GDM1 (cell line): ENCODE measurements at regions not wholly inside any gene's neighbourhood (a gene's known extent, or its start where the extent isn't known, plus 50 kb on each side); places are given as distances from the start of the nearest gene placed in this dataset.

ENCODE experiments used
- DNase-seq: peaks from one replicate; lab custom pipeline; 2025; lab: John Stamatoyannopoulos, UW

DNA sequence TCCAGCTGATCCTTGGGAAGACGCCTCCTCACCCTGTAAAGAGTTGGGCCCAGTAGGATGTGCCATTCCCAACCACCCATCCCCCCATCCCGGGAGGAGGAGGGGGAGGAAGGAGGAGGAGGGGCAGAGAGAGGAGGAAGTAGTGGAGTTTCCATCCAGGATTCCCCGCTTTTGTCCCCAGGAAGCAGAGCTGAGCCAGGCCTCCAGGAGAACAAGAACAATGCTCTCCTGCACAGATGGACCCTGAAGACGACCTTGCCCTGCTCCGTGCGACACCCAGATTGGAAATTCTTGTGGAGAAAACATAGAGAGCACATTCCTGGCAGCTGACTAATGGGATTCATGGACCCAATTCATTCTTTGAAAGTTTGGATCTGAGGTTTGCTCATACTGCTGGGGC lies 132.3 kb upstream of the CRY1 start:
- DNase-seq = no peak

DNA sequence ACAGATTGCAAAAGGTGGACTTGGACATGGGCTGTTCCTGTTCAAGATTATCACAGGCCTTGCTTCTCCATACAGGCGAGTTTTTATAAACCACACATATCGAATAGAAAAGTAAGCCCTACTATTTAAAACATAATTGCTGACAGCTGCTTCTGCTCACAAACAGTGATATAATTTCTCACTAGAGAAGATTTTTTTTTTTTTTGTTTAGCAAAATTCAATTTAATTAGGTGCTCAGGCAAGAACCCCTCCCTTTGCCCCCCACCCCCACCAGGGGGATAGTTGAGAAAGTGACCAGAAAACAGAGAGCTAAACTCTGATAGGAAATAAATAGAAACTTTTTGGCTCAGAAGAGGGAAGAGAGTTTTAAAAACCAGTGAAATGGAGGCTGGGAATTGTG lies 132.8 kb upstream of the CRY1 start:
- DNase-seq = no peak

DNA sequence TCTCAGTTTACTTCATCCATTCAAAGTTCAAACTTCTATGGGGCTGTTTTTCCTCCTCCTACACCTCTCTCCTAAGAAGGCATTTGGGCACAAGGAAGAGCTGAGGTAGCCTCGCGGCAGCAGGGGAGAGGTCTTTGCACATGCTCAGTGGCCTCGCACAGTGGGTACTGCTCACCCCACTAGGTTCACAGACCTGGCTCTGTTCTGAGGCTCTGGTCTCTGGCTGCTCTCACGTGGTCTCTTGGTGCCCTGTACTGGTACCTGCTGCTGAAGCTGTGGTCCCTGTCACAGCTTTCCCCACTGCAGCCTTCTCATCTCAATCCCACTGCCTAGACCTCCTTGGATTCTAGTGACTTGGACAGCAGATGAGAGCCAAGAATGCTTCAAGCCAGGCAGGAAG lies 134.7 kb upstream of the CRY1 start:
- DNase-seq = no peak

DNA sequence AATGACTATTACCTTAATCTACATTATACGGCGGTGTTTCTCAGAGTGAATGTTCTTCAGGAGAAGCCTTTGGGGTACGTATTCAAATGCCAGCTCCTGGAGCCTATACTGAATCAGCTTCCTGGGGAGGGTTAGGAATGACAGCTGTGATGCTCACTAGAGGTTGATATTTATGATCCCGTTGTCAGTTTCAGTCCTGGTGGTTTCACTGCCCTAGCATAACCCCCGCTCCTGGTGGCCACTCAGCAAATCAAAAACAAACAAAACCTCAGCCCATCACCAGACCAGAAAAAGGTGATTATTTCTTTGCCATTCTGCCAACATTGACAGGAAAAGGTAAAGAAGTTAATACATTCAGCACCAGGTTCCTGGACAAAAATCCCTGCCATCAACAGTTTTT lies 136.5 kb upstream of the CRY1 start:
- DNase-seq = no peak

DNA sequence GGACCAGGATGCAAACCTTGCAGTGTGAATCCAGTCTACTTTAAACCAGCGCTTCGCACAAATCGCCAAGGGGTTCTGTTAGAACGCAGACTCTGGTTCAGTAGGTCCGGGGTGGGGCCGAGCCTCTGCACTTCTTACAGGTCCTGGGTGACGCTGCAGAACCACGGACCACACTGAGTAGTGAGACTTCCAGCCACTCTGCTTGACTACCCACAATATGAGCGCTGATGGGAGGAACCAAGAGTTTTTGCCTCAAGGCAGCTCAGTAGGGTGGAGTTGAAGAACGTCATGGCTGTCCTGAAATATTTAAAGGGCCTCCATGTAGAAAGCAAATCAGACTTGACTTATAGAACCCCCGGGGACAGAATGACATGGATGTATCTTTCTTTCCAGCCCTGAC lies 138.0 kb upstream of the CRY1 start:
- DNase-seq = no peak

DNA sequence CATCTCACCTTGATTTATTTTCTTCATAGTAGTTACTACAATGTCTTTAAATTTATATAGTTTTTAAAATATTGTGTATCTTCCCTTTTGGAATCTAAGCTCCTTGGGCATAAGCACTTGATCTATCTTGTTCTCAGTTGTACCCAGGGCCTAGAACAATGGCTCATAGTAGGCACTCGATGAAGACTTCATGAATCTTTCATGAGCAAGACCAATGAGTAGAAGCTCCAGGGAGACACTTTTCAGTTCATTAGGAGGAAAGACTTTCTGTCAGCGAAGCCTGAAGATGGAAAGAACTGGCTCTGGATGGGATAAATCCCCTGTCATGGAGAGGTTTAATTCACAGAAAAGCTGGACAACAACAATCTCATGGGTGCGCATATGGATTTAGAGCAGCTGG lies 140.2 kb upstream of the CRY1 start:
- no peak for DNase-seq

DNA sequence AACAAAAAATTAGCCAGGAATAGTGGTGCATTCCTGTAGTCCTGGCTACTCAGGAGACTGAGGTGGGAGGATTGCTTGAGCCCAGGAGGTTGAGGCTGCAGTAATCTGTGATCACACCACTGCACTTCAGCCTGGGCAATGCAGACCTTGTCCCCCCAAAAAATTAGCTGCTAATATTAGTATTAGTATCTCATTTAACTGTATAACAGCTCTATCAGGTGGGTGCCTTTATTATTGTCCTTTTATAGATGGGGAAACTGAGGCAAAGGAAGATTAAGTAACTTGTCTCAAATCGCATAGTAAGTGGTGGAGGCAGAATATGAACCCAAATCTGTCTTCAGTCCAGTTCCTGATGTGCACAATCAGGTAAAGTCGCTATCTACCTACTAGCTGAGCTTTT lies 142.3 kb upstream of the CRY1 start:
- DNase-seq = no peak

DNA sequence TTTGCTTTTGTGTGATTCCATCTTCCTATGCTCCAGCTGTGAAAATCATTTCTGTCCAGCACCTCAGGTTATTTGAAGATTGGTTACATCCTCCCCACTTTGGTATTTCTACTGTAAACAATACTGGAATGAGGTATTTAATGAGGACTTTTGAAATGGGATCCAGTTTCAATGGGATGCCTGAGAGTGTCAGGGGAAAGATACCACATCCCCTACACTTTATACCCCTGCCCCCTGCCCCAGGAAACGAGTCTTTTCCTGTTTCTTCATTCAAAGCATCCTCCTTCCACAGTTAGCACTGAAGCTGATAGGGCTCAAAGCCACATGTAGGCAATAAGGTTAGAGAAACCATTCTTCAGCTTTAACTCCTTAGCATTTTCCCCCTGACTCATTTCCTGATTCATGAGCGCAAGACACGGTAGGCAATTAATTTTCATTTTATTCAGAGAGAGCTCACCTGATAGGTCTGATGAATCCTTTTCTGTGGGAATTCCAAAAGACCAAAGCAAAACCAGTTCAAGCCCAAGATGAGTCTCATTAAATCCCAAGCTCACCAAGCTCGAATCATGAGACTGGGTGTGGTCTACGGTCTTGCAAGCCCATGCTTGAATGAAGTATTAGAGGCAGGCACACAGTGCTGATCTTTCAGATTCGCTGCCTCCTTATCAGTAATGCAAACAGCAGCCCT lies 143.6 kb upstream of the CRY1 start:
- no peak for DNase-seq

DNA sequence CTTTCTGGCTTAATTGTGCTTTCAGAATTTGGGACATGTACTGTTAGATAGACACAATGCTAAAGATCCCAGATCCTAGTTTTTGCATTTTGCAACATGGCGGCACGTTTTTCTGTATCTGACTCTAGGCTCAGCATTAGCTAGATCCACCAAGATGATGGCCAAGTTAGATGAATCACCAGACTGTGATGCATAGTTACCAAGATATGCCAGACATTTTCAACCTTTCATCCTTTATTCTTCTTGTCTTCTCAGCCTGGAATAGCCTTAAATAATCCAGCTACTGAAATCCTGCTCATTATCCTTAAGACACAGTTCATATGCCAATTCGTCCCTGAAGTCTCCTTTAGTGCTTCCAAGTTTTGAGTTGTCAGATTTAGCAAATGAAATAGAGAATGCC lies 144.9 kb upstream of the CRY1 start:
- DNase-seq = no peak

DNA sequence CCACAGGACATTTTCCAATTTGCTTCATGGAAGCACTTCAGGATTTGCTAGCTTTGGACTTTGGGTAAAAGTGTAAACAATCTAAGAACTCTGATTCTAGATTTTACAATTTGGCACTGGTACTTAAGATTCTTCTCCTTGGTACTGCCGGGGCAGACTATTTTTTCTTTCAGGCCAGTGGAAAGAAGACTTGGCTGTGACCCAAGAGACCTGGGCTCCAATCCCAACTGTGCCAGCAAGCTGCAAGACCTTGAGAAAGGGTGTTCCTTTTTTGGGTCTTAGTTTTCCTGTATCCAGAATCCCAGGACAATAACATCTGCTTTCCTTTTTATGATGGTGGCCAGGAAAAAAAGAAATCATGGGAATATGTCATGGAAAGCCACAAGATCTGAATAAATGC lies 148.1 kb upstream of the CRY1 start:
- DNase-seq = no peak

DNA sequence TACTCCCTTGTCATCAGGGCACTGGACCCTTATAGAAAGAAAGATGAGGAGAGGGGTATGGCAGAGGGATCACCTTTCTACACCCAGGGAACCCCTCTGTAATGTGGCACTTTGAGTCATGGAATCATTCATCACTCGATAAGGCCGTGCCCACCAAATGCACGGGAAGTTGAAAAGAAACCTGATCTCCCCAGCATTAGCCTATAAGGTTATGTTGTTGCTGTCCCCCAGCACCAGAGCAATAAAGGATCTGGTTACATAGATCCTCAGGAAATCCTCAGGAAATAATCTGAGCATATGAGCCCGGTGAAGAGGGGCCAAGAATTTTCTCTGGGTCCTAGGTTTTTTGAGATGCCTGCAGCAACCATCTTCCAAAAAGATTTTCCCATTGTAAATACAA lies 148.8 kb upstream of the CRY1 start:
- no peak for DNase-seq

DNA sequence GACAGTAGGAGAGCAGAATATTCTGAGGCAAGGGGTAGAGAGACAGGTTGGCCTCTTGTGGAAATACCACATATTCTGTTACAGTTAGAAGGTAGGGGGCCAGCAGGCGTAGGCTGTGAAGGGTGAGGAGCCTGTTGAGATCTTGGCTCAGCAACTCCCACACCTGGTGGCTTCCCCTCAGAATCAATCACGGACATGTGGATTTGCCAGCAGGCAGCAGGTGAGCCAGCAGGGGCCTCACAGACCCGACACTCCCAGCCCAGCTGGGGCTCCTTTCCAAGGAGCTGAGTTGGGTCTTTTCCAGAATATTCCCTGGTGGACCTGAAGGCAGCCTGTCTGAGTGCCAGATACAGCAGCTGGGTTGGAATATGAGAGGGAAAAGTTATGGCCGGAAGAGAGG lies 150.0 kb upstream of the CRY1 start:
- no peak for DNase-seq

DNA sequence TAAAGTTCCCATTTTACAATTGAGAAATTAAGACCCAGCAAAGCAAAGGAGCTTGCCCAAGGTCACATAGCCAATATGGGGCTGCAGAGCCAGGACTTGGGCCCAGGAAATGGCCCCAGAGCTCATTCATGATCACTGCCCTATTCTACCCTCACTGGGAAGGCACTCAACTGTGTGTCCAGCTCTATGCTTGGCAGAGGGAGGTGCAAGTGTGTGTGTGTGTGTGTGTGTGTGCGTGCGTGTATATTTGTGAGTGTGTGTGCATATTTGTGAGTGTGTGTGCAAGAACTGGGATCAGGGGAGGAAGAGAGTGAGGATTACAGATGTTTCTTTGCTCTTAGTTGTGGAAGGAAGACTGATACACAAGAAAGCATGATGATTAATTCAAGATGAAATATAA lies 151.2 kb upstream of the CRY1 start:
- DNase-seq = no peak

DNA sequence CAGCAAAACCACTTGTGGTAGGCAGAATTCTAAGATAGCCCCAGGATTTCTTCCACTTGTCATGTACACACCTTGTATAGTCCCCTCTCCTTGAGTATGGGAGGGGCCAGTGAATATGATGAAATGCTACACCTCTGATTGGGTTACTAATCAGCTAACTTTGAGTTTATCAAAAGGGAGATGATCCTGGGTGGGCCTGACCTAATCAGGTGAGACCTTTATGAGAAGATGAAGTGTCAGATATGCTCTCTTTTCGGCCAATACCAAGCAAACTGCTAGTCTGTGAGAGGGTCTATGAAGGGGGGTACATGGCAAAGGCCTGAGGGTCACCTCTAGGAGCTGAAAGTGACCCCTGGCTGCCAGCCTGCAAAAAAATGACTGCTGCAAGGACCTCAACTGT lies 154.3 kb upstream of the CRY1 start:
- DNase-seq = no peak

DNA sequence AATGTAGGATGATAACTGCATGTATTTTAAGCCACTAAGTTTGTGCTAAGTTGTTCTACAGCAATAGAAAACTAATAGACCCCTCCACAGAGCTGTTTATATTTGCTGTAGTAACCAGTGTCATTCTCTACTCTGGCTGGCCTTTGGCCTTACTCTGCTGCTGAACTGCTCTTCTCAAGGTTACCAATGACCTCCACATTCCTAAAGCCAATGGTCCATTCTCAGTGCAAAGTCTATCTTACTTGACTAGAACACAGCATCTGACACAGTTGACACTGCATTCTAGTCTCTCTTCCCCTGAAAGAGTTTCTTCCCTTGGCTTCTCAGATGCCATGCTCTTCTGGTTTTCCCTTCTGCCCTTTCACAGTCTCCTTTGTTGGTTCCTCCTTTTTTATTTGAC lies 154.8 kb upstream of the CRY1 start:
- DNase-seq = no peak

DNA sequence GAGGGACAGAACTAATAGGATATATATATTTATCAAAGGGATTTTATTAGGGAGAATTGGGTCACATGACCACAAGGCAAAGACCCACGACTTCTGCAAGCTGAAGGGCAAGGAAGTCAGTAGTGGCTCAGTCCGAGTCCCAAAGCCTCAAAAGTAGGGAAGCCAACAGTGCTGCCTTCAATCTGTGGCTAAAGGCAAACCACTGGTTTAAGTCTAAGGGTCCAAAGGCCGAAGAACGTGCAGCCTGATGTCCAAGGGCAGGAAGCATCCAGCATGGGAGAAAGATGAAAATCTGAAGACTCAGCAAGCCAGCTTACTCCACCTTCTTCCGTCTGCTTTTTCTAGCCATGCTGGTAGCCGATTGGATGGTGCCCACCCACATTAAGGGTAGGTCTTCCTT lies 157.9 kb upstream of the CRY1 start:
- no peak for DNase-seq

DNA sequence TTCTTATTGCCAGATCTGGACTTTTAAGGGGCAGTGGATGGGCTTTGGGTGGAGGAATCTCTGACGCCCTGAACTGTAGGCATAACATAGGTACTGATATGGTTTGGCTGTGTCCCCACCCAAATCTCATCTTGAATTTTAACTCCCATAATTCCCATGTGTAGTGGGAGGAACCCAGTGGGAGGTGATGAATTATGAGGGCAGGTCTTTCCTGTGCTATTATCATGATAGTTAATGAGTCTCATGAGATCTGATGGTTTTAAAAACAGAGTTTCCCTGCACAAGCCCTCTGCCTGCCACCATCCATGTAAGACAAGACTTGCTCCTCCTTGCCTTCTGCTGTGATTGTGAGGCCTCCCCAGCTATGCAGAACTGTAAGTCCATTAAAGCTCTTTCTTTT lies 160.0 kb upstream of the CRY1 start:
- DNase-seq = no peak

DNA sequence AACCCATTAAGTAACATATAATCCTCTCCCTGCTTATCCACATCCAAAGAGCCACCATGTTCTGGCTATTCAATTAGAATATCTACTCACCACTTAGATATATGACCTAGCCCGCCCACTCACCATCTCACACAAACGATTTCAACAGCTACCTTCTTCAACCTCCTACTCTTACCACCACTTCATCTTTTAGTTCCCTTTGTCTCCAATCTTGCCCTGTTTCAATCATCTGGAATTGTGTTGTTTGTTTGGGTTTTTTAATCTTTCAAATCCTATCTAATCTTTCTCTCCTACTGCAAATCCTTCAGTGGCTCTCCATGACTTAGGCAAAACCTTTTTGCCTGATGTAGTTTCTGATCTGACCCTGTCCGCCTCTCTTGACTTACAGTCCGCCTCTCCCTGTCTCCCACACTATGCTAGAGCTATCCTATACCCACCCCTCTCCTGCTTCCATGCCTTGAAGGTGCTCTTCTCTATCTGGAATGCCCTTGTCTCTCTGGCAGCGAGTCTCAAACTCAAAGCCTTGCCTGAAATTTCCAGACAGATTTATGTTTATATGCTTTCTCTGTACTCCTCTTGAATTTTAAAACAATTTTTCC lies 161.0 kb upstream of the CRY1 start:
- DNase-seq = no peak

DNA sequence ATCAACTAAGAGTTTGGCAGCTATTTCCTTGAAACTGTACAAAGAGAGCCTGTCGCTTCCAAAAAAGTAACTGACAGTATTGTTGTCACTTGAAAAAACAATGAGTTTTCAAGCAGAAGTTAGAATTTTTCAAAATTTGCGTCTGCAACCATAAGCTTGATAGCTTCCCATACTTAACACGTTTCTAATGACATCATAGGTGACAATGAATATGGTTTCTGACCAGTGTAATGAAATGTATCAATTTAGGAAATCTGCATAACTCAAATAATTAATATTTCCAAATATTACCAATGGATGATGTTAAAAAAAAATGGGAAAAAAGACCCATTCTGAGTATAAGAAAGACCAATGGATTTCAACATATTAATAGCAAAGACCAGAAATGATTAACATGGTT lies 165.4 kb upstream of the CRY1 start:
- no peak for DNase-seq

DNA sequence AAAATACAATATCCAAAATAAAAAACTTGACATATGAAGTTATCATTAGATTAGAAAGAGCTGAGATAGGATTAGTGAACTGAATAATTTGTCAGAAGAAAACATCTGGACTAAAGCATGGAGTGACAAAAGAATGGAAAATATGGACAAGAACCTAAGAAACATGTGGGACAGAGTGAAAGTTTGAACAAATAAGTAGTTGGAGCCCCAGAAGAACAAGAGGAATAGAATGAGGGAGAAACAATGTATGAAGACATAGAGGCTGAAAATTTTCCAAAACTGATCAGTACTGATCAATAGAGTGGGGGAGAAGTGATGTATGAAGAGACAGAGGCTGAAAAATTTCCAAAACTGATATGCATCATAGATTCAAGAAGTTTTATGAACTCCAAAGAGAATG lies 170.6 kb upstream of the CRY1 start:
- no peak for DNase-seq

DNA sequence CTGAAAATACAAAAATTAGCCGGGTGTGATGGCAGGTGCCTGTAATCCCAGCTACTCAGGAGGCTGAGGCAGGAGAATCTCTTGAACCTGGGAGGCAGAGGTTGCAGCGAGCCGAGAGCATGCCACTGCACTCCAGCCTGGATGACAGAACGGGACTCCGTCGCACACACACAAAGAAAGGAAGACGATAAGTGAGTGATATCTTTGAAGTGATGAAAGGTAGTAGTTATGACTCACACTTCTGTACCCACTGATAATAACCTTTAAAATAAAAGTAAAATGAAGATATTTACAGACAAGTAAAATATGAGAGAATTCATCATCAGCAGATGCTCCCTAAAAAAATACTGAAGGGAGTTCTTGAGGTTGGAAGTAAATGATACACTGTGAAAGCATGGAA lies 171.3 kb upstream of the CRY1 start:
- DNase-seq = no peak

DNA sequence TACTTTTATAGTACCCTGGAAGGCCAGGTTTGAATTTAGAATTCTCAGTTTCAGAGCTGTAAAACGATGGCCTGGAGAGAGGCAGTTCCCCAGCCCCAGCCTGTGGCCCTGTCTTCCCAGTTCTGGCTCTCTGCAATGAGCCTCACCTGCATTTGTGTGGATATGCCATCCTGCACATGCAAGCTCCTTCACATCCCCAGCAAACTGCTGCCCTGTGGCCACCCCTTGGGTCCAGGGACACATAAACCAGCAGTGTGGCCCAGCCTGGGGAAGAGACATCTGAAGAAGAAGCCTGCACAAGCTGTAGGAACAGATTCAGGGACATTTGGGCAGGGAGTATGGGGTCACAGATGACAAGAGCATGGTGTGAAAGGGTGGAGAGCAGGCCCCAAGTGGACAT lies 174.3 kb upstream of the CRY1 start:
- DNase-seq = no peak

DNA sequence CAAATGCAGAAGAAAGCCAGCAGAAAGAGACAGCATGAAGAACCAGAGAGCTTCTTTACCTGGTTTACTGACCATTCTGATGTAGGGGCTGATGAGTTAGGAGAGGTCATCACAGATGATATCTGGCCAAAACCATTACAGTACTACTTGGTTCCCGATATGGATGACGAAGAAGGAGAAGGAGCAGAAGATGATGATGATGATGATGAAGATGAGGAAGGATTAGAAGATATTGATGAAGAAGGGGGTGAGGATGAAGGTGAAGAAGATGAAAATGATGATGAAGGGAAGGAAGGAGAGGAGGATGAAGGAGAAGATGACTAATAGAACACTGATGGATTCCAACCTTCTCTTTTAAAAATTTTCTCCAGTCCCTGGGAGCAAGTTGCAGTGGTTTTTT lies 178.2 kb upstream of the CRY1 start:
- DNase-seq = no peak

DNA sequence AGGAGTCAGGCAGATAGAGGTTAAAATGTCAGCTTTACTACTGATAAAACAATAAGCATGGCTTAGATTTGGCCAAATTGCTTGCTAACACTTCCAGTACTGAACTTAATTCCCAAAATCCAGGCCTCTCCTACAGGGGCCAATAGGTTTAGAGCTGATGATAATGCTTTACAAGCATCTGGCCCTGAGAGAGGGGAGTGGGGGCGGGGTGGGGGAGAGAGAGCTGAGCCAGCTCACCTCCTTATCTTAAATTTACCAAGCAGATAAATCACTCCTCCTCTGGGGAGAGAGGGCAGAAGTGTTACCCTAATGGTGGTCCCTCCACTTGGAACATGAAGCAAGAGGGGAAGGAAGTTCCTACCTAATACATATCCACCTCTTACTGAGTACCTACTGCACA lies 182.2 kb upstream of the CRY1 start:
- no peak for DNase-seq

DNA sequence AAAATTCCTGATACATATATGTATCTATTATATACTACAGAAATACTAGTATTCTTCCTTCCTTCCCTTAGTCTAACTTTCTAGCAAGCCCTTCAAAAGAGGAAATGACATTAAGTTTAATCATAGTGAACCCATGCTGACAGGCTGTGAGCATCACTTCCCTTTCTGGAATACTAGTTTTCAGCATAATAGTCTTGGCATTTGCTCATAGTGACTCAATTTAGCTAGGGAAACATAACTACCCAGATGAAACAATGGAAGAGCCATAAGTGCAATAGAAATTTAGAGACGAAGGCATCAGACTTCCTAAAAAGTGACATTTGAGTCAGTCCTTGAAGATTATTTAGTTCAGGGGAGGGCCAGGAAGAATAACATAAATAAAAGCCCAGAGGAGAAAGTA lies 184.5 kb upstream of the CRY1 start:
- DNase-seq = no peak
